Testis (tissue), 2 donors: ENCODE measurements at regions not wholly inside any gene's neighbourhood (a gene's known extent, or its start where the extent isn't known, plus 50 kb on each side); places are given as distances from the start of the nearest gene placed in this dataset.
"Not testable (repeated sequence)": the region's sequence is repeated elsewhere in the genome, so short reads cannot be mapped to it uniquely, and the experiment has no call there.

ENCODE experiments used
- CTCF ChIP-seq, 3 experiments: fragments of 450-650 bp in 2 of 3; fragments of 200-600 bp in 1 of 3; sonication (generic) in 1 of 3; IDR thresholded peaks; one replicate each; pipeline ENCODE4 v1.5.1; 2016 to 2019; ENCODE audit warnings: antibody characterized with exemption in 3 of 3, mild to moderate bottlenecking in 2 of 3, moderate library complexity in 1 of 3
- POLR2A ChIP-seq: fragments of 450-650 bp; IDR thresholded peaks from one replicate; pipeline ENCODE4 v1.6.1; 2017; ENCODE audit warnings: antibody characterized with exemption, mild to moderate bottlenecking, moderate library complexity

- not testable (repeated sequence) for TF ChIP-seq CTCF (IDR thresholded peaks at IDR 0.05); POLR2A
These were observed 290.6 kb upstream of the RGPD4 start for GRCh38 chr2:107535905-107536689.
